LHCN-M2 (cell line): ENCODE measurements at regions not wholly inside any gene's neighbourhood (a gene's known extent, or its start where the extent isn't known, plus 50 kb on each side); places are given as distances from the start of the nearest gene placed in this dataset.

Experiments used
- DNase-seq: peaks from one replicate; pipeline ENCODE4 v3.0.0-alpha.2; 2012; ENCODE audit warnings: low read depth

DNA sequence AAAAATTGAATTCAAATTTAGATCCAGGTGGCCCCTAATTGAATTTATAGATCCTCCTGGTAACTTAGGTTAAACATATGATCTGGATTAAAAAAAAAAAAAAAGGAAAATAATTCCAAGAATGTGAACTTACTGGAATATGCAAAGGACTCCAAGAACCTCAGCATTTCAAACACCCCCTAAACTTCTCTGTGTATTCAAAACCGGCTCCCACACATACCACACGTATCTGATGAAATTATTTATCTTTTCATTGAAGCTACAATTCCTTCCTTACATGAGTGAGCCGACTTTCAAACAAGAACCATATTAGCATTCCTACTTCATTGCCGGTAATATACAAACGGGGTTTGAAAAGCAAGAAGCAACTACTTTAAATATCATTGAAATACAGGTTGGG lies 61.4 kb upstream of the FMN2 start:
- DNase-seq = no peak

GRCh38 chr1:240031009-240031408 lies 60.7 kb upstream of the FMN2 start:
- DNase-seq = peak; percentile 99

- DNase-seq = peak; percentile 73
These were observed 60.3 kb upstream of the FMN2 start for GRCh38 chr1:240031414-240031813.

DNA sequence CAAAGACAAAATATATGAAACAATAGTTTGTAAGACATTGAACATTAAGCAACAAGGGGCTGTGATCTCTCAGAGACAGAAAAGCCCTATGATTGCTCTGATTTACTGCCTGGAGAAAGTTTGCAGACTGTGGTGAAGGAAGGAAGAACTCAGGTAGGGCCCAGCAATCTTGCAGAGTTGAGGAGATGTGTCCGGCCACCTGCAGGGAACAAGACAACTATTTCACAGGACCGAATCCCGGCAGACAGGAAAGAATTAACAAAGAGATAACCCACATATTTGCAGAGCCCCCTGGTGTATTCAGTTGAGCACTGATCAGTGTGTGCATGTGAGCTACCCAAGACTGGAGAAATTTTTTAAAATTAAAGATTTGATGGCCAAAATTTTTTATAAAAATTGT lies 58.3 kb upstream of the FMN2 start:
- DNase-seq = no peak

DNA sequence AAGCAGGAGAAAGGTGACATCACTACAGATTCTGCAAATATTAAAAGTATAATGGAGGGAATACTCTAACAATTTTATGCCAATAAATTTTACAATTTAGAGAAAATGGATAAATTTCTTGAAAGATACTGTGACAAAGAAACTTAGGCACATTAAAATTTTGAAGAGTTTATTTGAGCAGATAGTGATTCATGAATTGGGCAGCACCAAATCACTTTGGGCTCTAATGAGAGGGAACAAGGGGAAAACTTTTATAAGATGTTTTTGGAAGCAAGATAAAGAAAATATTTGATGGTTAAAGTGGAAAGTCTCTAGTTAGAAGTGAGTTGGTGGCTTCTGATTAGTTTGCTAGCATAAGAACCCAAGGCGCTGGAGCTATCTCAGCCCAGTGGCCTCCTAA lies 55.2 kb upstream of the FMN2 start:
- DNase-seq = no peak
